GM21447 (cell line): ENCODE measurements at regions not wholly inside any gene's neighbourhood (a gene's known extent, or its start where the extent isn't known, plus 50 kb on each side); places are given as distances from the start of the nearest gene placed in this dataset.
"Not testable (repeated sequence)": the region's sequence is repeated elsewhere in the genome, so short reads cannot be mapped to it uniquely, and the experiment has no call there.

Source experiments
- ATAC-seq: cut with Tn5 transposase; IDR thresholded peaks from one replicate; pipeline ENCODE4 v1.9.1; 2021; ENCODE audit not compliant: unreplicated experiment

- no peak for ATAC-seq
Measured at GRCh38 chr12:46671102-46671501, 154.7 kb downstream of the SLC38A4 start.

GRCh38 chr12:46670636-46671035 is 155.2 kb downstream of the SLC38A4 start:
- ATAC-seq, result no peak

DNA sequence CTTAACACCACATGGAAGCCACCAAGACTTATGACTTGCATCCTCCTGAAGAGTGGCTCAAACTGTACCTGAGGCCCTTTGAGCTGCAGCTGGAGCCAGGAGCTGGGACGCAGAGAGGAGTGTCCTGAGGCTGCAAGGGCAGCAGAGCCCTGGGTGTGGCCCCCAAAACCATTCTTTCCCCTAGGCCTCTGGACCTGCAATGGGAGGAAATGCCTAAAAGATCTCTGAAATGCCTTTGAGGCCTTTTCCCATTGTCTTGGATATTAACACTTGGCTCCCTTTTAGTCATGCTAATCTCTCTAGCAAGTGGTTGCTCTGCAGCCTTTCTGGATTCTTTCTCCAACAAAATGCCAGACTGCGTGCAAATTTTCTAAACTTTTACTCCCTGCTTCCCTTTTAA is 156.1 kb downstream of the SLC38A4 start:
- ATAC-seq, result no peak

- ATAC-seq, result no peak
Measured at GRCh38 chr12:46667551-46667950, 158.2 kb downstream of the SLC38A4 start.

GRCh38 chr12:46664761-46665287 is 161.0 kb downstream of the SLC38A4 start:
- ATAC-seq, result no peak

GRCh38 chr12:46663318-46663717 is 162.5 kb downstream of the SLC38A4 start:
- ATAC-seq, result no peak

DNA sequence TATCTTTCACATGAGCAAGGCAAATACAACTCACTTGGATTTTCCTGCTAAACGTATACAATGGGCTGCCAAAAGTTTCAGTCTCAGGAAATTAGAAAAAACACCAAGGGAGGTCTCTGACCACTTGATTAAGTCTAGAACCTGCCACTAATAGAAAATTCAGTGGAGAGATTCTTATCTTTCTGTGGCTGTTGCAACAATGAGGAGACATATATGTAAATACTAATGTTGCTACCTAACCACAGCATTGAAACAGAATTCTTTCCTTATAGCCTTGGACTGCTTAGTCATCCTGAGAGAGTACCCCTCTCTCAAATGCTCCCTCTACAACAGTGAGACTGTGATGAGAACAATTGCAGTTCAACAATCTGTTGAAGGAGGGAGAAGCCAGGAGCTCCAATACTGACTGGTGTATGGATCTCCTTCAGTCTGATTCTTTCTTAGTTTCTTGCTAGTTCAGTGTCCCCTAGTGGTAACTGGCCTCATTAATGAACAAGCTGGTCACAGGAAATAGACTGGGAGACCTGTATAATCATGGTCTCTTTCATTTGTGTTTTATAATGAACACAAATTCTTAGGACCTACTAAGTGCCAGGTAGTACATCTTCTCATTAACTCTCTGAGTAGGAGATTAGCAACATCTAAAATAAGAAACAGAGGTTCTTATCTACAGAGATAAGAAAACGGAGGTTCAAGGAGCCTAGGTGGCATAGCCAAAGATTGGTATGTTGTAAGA is 164.5 kb downstream of the SLC38A4 start:
- ATAC-seq, result peak; percentile 87

DNA sequence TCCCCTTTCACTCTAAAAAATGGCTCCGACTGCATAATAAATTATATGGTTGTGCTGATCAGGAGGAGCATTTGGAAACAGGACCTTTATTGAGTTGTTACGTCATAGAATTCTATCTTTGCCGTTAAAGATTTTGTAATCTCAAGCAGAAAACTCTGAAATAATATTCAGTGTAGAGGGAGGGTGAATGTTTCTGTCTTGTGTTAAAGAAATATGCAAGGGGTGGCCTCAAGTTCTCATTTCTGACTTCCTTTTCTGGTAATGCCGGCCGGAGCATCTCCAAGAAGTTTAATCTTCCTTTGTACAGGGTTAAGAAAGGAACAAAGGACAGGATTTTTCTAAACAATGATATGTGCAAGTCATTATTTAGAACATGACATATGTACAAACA is 165.1 kb downstream of the SLC38A4 start:
- no peak for ATAC-seq

- no peak for ATAC-seq
Measured at GRCh38 chr12:46660276-46660675, 165.5 kb downstream of the SLC38A4 start.

GRCh38 chr12:46659824-46660223 is 166.0 kb downstream of the SLC38A4 start:
- ATAC-seq, result no peak

- no peak for ATAC-seq
Measured at GRCh38 chr12:46659032-46659650, 166.7 kb downstream of the SLC38A4 start.

DNA sequence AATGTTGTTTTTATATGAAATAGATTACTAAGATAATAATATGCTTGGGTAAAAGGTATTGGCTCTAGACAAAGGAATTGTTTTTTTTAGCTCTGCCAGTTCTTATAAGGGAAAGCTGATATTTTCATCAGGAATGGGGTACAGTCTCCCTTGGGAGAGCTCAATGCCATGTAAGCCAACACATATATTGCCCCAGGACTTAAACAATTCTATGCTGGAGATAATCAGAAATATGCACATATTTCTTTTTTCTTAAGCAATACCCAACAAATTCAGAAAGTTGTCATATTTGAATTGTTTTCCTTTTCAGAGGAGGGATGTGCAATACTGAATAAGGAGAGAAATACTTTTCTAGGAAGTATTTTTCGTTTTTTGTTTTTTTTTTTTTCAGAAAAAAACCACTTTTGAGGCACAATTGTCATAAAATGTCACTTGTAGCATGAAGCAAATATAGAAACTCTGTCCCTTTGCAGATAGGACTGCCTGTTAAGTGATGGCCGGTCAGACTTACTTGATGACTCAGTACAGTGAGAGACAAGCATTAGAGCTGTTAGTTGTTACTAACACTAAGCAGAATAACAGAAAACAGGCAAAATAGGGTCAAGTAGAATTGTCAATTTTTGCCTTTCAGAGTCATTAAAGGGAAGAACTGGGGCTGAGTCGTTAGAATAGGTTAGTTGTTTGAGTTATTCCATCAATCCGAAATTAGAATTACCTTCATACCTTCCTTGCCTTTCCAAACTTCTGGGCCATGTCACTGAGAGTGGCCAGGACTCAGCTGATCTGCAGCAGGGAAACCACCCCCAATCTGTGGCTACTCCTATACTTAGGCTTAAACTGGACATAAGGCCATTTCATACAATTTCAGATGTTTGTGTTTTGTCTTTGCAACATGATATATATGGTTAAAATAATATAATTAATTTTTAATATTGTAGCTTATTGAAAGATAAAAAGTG is 168.1 kb downstream of the SLC38A4 start:
- ATAC-seq, result no peak

GRCh38 chr12:46655984-46656383 is 169.8 kb downstream of the SLC38A4 start:
- ATAC-seq, result not testable (repeated sequence)

DNA sequence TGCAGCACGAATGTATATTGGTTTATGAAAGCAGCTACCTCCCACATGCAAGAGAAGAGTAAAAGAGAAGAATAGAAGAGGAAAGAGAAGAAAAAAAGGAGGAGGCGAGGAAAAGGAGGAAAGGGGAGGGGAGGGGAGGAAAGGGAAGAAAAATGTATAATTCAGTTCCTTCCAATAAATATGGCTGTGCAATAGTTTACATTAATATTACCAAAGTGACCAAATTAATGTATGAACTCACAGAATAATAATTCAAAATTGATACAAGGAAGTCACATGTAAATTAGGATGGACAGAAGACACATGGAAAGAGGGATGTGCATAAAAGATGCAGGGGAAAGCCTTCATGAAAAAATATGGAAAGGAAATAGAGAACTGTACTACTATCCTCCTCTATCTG is 172.5 kb downstream of the SLC38A4 start:
- no peak for ATAC-seq

- ATAC-seq, result no peak
Measured at GRCh38 chr12:46652692-46653091, 173.1 kb downstream of the SLC38A4 start.

- ATAC-seq, result no peak
Measured at GRCh38 chr12:46650688-46651087, 175.1 kb downstream of the SLC38A4 start.

- ATAC-seq, result no peak
Measured at GRCh38 chr12:46649433-46649832, 176.4 kb downstream of the SLC38A4 start.

GRCh38 chr12:46647034-46647433 is 178.8 kb downstream of the SLC38A4 start:
- ATAC-seq, result no peak

DNA sequence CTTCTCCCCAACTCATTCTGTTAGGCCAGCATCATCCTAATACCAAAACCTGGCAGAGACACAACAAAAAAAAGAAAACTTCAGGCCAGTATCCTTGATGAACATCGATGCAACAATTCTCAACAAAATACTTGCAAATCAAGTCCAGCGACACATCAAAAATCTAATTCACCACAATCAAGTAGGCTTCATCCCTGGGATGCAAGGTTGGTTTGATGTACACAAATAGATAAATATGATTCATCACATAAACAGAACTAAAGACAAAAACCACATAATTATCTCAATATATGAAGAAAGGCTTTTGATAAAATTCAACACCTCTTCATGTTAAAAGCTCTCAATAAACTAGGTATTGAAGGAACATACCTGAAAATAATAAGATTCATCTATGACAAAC is 184.1 kb downstream of the SLC38A4 start:
- not testable (repeated sequence) for ATAC-seq

DNA sequence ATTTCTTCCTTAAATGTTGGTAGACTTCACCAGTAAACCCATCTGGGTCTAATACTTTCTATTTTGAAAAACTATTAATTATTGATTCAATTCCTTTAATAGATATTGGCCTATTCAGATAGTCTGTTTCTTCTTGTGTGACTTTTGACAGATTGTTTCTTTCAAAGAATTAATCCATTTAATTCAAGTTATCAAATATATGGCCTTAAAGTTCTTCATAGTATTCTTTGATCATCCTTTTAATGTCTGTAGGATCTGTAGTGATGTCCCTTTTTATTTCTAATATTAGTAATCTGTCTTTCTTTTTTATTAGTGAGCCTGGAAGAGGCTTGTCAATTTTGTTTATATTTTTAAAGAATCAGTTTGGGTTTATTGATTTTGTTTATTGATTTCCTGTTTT is 190.0 kb downstream of the SLC38A4 start:
- no peak for ATAC-seq
